HG02885 (cell line): ENCODE measurements at regions not wholly inside any gene's neighbourhood (a gene's known extent, or its start where the extent isn't known, plus 50 kb on each side); places are given as distances from the start of the nearest gene placed in this dataset.

Experiments used
- ATAC-seq: cut with Tn5 transposase; IDR thresholded peaks from one replicate; pipeline ENCODE4 v1.9.1; 2021; ENCODE audit warnings: mild to moderate bottlenecking; ENCODE audit not compliant: unreplicated experiment, poor library complexity

DNA sequence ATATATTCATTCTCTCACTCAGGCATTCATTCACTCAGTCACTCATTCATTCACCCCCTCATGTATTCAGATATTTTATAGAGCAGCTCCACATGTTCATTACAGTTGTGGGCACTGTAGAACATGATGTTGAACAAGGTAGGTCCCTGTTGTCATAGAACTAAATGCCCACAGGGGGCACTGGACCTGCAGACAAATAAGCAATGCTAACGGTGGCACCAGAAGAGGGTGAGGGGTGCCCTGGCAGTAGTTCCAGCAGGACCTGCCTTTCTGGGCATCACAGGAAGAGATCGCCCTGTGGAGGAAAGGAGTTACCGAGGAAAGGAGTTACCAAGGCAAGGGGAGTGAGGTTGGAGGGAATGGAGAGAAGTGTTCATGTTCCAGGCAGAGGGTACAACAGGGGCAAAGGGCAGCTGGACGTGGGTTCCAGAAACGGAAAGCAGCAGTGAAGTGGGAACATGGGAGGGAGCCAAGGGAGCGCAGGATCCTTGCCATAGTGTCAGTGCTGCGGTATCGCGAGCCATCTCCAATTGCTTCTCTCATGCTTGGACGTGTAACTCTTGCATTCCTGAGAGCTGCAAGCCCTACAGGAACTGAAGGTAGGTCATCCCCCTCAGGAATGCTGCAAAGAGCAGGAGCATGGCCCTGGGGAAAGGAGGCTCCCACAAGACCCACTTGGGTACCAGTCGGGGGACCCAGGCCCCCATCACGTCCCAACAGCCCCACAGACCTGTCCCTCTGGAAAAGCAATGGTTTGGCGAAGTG lies 128.2 kb downstream of the EDN3 start:
- no peak for ATAC-seq

DNA sequence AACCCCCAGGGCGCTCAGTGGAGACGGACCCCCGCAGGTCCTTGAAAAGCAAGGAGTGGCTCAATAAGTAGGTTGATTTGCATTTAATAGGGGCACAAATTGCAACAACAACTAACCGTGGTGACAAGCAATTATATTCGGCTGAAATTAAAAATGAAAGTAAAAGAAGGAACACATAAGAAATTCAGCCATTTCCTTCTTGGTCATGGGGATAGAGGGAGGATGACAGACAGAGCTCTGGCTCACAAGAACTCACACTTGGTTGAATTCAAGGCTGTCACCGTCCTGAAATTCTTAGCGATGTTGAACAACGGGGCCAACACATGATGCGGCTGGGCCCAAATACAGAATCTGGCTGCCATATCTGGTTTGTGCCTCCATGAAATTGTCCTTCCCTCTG lies 129.0 kb downstream of the EDN3 start:
- ATAC-seq: no peak

DNA sequence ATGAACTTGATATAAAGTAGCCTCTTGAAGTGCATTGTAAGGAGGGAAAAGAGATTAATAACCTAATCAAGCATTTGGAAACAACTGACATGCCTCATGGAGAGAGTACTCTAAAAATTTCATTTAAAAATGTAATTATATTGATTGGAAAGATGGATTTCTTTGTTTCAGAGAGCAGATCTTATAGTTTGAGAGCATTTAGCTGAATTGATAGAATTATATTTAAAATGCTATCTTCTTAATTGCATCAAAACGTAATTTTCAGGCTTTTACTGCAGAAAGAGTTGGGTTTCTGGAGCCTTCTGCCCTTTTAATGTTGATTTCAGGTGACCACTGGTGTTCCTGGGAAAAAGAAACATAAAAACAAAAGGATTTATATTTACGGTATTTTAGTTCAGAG lies 130.6 kb downstream of the EDN3 start:
- ATAC-seq: no peak

DNA sequence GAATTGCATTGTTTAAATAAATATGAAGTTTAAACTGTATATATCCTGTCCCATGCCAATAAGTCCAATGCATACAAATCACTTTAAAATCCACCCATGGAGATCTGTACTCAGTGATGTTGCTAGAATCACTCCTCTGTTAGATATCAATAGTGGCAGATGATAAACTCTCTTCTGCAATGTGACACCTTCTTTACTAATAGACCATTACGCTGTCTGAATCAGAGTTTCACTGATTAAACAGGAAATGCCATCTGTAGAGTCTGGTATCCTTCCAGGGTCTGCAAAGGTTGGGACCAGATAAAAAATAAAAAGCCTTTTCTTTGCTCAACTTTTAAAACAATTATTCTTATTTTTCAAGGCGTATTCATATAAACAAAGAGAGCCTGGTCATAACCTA lies 134.5 kb downstream of the EDN3 start:
- ATAC-seq: no peak

DNA sequence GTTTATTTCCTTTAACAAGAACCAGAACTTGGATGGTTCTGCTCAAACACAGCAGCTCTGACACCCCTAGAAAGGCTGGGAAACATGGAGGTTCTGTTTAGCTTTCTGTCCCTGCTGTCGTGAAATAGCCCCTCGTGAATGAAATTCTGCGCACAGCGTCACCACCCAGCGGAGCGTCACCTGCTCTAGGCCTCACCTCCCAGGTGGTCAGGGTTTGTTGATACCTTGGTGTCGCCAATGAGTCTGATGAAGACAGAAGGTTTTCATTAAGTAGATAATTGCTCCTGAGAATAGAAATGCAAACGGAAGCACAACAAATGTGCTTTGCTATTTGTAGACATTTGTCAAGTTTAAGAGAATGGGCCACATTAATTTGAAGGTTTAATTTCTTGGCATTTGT lies 135.1 kb downstream of the EDN3 start:
- no peak for ATAC-seq

DNA sequence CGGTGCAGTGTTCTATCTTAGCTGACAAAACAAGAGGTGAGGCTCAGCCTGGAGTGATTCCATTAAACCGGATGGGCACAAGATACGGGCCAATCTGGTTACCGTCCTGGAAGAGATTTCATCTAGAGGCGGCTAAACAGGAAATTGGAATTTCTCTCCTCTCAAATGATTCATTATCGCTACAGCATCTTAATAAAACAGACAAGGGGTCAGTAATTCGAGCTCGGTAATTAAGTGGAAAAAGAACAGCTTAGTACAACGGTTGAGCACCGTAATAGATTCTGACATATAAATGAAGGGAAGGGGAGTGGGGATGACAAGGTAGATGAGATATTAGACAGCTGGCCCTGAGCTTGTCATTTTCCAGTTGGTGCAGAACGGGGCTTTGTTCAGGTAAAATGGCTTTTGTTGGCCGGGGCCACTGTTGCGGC lies 137.2 kb downstream of the EDN3 start:
- ATAC-seq: no peak

DNA sequence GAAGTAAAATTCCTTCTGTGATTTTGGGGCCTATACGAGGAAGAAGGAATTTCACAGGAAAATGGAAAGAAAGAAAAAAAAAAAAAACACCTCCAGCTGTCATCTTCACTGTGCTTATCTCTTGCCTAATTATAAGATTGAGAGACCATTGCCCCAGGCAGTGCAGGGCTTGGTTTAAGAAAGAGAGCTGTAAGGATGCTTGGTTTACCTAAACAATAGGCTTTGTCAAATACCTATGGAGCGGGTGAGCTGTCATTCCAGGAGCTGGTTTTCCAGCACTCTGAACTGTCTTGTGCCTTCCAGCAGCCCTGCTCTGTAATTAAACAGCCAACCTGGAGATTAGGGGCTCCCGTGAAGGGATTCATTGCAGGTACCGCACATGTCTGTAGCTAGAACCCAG lies 137.8 kb downstream of the EDN3 start:
- ATAC-seq: no peak

DNA sequence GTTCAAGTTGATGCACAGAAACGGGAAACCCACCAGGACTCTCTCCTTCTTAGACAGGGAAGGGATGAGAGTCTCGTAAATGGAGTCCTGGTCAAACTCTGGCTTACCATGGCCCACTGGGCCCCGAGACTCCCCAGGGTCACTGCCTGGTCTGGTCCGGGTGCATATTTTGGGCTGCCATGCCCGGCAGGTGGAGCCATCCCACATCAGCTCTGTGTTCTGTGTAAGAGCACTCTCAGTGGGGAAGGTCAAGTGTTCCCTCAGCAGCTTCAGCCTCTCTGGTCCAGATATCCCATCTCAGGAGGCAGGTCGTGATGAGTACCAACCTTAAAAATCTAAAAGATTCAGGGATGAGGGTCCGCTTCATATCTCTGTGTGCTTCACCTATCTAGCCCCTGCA lies 138.8 kb downstream of the EDN3 start:
- ATAC-seq: no peak

DNA sequence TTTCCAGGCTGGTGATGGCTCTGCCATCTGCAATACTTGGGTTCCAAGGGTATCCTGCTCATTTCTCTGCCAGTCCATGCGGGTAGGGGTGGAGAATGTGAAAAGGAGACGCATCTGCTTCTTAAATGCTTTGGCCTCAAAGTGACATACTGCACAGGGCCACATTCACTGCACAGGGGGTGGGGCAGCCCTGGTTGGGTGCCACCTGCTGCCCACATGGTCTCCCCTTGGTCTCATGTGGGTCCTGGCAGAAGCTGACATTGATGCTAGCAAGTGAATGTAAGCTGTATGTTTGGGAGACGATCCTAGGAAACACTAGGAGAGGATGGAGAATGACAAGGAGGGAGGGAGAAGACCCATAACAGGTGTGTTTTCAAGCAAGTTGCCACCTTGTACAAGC lies 140.9 kb downstream of the EDN3 start:
- ATAC-seq: no peak

DNA sequence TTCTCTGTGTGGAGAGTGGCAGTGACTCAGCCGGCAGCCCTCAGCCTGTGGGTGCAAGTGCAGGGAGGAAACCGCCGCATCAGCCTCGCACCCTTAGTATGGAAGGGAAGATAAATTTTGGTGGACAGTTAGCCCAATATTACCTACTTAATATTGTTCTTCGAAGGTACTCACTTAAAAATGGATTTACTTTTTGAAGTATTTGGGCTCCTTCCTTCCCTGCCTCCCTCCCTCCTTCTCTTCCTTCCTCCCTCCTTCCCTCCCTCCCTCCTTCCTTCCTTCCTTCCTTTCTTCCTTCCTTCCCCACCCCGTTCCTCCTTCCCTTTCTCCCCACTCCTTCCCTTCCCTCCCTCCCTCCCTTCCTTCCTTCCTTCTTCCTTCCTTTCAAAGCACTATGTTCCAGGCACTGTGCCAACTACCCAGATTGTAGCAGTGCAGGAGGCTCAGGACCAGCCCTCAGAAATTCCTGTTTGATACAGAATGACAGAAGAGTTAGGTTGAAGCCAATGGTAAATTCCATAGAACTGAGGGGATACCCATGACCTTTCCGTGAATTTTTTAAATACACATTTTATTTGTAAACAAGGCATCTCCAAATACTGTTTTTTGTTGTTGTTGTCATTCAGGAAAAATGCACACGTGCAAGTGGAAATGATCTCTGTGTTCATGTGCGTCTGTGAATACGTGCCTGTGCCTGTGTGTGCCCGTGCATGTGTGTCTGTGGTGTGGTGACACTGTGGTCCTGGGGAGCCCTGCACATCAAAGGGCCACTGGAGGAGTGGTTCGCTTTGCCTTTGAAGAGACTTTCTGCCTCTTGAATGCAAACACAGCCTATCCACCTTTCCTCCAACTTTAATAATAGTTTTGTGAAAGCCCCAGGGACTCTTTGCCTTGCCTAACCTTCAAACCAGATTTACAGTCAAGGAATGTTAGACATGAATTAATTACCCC lies 141.7 kb downstream of the EDN3 start:
- ATAC-seq: no peak

DNA sequence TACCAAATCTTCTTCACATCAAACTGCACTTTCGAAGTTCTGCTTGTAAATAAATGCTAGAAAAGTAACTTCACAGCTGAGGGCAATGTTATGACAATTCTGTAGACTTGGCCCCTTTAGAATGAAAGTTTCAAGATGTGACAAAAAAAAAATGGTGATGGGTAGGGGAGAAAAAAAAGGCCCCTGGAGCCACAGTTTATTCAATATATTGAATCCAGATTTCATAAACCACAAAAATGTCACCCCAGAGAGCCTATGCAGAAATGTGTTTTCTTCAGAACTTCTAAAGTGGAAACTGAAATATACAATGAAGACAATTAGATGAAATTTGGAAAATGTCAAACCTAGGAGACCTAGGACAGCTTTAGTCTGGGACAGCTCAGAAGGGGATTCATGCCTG lies 143.1 kb downstream of the EDN3 start:
- no peak for ATAC-seq

DNA sequence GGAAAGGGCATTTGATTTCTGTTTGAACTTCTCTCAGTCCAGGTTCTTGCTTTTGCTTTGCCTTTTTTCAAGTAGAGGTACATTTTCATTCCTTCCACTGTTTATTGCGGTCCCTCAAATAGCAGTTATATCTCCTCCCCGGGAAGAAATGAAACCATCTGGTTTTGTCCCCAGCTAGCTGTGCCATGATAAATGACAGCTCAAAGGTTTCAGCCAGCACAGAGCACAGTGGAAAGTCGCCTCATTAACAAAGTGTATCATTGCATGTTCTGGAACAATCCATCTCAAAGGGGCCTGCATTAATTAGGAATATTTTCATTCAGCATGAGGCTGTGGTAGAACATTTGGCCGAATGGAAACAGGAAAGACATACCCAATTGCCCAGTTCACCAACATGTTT lies 146.0 kb downstream of the EDN3 start:
- ATAC-seq: no peak

DNA sequence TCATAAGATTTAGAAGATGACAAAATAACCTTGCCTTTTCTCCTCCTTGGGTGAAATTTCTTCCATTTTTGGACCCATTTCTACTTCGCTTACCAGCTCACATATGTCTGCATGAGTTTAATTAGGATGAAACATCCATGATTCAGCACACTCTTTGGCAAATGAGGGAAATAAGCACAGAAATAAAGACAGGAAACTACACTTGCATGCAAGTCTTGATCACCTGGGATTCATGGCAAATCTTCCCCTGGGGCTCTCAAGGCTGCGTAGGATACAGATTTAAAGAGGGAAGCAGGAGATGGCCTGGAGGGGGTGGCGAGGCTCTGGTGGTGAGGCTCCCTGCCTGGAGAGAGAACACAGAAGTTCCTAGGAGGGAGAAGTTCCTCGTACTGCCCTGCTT lies 147.8 kb downstream of the EDN3 start:
- ATAC-seq: no peak

DNA sequence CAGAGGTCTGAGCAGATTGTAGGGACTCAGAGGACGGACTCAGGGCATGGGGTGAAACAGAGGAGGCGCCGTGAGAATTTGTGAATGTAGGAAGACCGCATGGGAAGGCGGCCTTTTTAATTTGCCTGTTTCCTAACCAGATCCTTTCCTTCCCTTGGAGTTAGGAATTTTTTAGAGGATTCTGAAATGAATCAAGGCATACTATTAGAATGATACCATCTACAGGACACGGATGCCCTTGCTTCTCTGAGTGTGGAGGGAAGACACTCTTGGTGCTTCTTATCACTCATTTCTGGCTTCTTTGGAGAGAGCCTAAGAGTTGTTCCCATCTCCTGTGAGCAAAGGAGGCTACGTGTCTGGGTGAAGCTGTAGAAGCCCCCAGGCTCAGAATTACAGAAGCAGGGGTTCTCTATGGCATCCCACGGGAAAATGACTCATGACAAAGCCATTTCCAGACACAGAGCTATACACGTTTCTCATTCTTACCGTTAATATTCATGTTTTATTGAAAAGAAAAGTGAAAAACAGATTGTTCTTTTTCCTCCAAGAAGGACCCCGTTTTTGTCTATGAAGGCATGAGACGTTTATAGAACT lies 148.5 kb downstream of the EDN3 start:
- no peak for ATAC-seq

DNA sequence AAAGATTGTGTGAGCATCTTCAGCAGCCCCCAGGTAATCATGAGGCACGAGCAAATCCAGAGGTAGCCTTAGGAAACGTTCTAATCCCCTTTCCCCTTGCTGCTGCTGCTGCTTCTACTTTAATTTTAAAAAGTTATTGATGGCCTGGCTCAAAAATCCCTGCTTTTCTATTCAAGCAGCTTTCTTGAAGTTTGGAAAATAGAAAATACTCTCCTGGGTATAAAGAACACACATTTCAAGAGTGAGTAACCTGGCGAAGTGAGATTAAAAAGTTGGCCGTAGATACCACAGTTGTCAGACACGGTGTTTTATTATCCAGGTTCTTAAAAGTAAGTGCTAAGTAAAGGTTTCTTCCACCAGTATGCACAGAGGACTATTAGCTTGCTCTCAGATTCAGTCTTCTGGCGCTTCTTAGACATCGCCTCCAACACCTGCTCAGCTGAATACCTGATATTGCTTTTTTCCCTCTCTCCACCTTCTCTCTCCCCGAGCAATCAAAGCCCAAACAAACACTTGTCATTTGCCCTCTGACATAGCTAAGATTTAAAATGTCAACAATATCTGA lies 150.7 kb downstream of the EDN3 start:
- no peak for ATAC-seq

DNA sequence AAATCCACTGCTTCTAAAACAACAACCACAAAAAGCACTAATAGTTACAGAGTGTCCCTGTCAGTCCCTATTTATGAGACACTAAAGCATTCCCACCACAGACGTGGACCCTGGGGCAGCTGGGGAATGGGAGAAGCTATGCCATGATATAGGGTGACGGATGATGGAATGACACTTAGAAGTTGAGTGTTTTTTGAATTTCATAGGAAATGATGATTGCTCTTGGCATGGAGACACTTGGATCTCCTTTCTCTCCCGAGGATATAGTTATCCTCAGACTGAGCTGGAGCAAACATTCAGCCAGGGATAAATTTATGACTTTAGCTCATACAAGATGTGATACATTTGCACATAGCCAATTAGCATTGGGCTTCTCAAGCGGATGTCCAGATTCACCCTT lies 151.2 kb downstream of the EDN3 start:
- no peak for ATAC-seq

DNA sequence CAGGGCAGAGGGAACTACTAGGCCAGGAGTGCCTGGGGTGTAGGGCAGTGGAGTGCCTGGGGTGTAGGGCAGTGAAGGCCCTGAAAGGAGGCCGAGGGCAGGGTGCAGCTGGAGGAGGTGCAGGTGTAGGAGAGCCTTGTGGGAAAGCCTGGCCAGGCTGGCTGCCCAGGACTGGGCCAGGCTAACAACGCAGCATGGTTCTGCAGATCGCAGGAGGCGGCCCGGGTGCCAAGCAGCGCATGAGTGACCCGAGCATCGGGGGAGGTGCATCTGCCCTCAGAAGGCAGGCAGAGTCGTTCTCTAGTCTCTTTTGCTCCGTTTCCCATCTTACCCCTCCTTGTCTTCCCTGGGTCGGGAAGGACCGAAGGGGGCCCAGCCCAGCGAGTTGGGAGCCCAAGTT lies 151.5 kb upstream of the PHACTR3 start:
- ATAC-seq: no peak

DNA sequence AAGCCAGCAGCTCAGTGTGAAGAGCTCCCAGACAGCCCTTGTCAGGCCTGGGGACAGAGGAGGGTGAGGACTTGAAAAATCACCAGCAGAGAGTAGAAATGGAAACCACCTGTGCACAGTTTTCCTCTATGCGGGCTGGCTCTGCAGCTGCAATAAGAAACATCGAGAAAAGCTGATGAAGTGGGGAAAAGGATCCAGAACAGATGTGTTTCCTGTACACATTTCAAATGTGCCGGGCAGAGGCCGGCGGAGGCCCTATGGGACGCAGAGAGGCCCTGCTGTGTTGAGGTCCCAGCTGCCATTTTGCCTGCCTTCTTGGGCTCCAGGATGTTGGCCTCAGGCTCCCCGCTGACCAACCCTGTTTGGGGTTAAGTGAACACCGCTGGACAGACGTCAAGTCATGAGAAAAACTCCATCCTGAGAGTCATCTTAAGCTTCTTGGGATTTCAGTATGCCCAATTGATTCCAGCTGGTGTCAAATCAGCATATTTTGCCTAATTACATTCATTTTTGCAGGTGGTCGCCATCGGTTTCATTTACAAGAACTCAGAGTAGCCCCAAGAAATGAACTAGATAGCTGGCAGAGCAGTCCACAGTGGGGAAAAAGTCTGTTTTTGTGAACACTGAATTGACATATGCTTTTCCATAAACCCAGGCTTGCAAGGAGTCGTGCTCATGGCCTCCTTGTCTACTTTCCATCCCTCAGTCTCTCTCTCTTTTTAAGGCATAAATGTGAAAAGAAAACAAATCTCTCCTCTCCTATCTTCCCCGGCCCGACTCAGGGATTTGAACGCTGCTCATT lies 150.4 kb upstream of the PHACTR3 start:
- no peak for ATAC-seq

DNA sequence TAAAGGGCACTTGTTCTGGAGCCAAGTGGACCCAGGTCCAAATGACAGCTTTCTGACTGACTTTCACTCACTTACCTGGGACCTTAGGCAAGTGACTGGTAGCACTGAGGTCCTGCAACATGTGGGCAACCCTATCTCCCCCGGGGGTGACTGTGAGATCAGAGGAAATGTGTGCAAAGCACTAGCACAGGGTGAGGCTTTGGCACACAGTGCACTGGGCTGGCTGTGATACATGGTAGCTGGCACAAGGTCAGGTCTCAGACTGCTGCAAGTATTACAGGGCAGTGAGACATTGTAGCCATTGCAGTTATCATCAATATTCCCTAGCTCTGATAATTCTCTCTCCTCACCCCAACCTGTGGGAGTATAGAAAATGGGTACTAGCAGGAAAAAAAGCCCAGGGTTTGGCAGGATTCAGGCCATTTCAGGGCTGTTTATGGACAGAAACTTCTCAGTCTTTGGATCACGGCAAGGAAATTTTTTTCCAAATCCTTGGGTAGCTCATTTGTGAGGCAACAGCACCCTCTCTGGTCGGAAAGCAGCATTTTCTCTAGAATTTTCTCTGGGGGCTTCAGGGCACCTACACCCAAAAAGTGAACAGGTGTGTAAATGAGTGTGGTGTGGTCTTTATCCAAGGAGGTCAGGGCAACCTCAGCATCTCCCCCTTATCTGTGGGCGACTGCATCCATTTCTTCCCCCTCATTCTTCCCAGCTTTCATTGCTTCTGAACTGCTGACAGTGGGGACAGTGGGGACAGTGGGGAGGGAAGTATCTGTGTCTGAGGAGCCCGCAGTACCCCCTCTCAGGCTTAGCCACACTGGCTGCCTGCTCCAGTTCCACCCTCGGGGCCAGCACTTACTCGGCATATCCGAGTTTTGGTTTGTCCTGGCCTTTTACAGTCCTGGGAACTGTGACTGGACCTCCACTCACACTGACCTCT lies 148.7 kb upstream of the PHACTR3 start:
- no peak for ATAC-seq
